ENCODE measurements at regions not wholly inside any gene's neighbourhood (a gene's known extent, or its start where the extent isn't known, plus 50 kb on each side); places are given as distances from the start of the nearest gene placed in this dataset.

GRCh38 chr15:94791008-94791407 lies 559.6 kb downstream of the MCTP2 start:
- no peaks in the 10 kb centered on the region for H4K20me1 ChIP-seq (ENCODE audit: control insufficient read depth, insufficient read depth, low read depth, low read length)

DNA sequence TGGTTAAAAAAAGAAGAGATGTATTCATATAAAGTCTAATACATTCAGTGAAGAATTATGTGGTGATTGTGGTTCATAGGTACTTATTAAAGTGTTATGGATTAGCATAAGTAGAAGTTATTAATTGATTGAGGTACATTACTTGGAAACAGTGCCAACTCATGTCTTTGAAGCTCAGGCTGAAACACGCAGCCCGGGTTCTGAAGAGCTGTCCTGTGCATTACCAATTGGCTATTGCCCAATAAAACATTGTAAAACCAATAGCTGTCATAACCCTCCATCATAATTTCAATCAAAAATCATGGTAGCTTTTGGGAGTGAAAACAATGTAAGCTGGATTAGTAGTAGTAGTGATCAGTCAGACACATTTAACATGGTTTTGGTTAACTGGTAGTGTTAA lies 560.1 kb downstream of the MCTP2 start:
- Histone ChIP-seq H3F3A (ENCODE audit: control insufficient read depth, insufficient read depth) (no peaks in the 10 kb centered on the region), H3K79me2 (ENCODE audit: control insufficient read depth, low read length) (no peaks in the 10 kb centered on the region), H3K4me3 (ENCODE audit: low read length) (no peak overlapping the region), H3K4me2 (ENCODE audit: low read length) (no peak overlapping the region), H3K27me3 (ENCODE audit: control insufficient read depth, low read length) (no peaks in the 10 kb centered on the region), H3K9me2 (replicated peaks; ENCODE audit: control insufficient read depth, low read length) (no peaks in the 10 kb centered on the region), H3K4me1 (ENCODE audit: control insufficient read depth, low read length) (no peaks in the 10 kb centered on the region), H4K20me1 (ENCODE audit: control insufficient read depth, insufficient read depth, low read depth, low read length) (no peaks in the 10 kb centered on the region), H3K9me3 (ENCODE audit: control insufficient read depth, insufficient read depth, low read length) (no peaks in the 10 kb centered on the region), H3K36me3 (ENCODE audit: control insufficient read depth, low read length) (no peaks in the 10 kb centered on the region), H3K27ac (ENCODE audit: low read depth, low read length) (no peak overlapping the region)
- TF ChIP-seq, protein P1, sequence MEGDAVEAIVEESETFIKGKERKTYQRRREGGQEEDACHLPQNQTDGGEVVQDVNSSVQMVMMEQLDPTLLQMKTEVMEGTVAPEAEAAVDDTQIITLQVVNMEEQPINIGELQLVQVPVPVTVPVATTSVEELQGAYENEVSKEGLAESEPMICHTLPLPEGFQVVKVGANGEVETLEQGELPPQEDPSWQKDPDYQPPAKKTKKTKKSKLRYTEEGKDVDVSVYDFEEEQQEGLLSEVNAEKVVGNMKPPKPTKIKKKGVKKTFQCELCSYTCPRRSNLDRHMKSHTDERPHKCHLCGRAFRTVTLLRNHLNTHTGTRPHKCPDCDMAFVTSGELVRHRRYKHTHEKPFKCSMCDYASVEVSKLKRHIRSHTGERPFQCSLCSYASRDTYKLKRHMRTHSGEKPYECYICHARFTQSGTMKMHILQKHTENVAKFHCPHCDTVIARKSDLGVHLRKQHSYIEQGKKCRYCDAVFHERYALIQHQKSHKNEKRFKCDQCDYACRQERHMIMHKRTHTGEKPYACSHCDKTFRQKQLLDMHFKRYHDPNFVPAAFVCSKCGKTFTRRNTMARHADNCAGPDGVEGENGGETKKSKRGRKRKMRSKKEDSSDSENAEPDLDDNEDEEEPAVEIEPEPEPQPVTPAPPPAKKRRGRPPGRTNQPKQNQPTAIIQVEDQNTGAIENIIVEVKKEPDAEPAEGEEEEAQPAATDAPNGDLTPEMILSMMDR (IDR thresholded peaks at IDR 0.05; ENCODE audit: low read depth, low read length, poor library complexity, severe bottlenecking), result no peak
- TF ChIP-seq EZH2phosphoT487 (IDR thresholded peaks at IDR 0.05; ENCODE audit: borderline replicate concordance, low read length), result no peak

More at GRCh38 chr15:94791008-94791407, 559.6 kb downstream of the MCTP2 start:
- Histone ChIP-seq H3F3A (ENCODE audit: control insufficient read depth, insufficient read depth) (no peaks in the 10 kb centered on the region), H3K79me2 (ENCODE audit: control insufficient read depth, low read length) (no peaks in the 10 kb centered on the region), H3K9me3 (ENCODE audit: control insufficient read depth, insufficient read depth, low read length) (no peaks in the 10 kb centered on the region), H3K4me3 (ENCODE audit: low read length) (no peak overlapping the region), H3K27ac (ENCODE audit: low read depth, low read length) (no peak overlapping the region), H3K27me3 (ENCODE audit: control insufficient read depth, low read length) (no peaks in the 10 kb centered on the region), H3K9me2 (replicated peaks; ENCODE audit: control insufficient read depth, low read length) (no peaks in the 10 kb centered on the region), H3K4me1 (ENCODE audit: control insufficient read depth, low read length) (no peaks in the 10 kb centered on the region), H3K4me2 (ENCODE audit: low read length) (no peak overlapping the region), H3K36me3 (ENCODE audit: control insufficient read depth, low read length) (no peaks in the 10 kb centered on the region)
- TF ChIP-seq, protein P1 (IDR thresholded peaks at IDR 0.05; ENCODE audit: low read depth, low read length, poor library complexity, severe bottlenecking), result no peak
- no peak for TF ChIP-seq EZH2phosphoT487 (IDR thresholded peaks at IDR 0.05; ENCODE audit: borderline replicate concordance, low read length)

DNA sequence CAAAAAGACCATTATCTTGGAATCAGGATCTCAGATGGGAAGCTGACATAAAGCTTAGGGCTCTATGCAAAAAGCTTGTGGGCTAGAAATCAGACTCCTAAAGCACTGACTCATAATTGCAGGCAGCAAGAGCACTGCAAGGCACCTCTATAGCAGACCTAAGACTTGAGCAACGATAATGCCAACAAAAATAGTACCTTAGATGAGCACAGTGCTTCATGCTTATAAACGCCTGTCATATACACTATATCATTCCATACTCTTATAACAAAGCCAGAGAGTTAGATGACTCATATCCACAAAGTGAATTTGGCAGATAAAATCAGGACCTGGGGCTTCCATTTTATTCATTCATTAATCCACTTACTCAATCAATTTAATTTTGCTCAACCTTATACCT lies 560.8 kb downstream of the MCTP2 start:
- H3K27ac ChIP-seq (ENCODE audit: low read depth, low read length), result no peak overlapping the region
- no peak overlapping the region for H3K4me3 ChIP-seq (ENCODE audit: low read length)
- H4K20me1 ChIP-seq (ENCODE audit: control insufficient read depth, insufficient read depth, low read depth, low read length), result no peaks in the 10 kb centered on the region

More for the DNA sequence above, 560.8 kb downstream of the MCTP2 start:
- Histone ChIP-seq H3F3A (ENCODE audit: control insufficient read depth, insufficient read depth) (no peaks in the 10 kb centered on the region), H3K4me2 (ENCODE audit: low read length) (no peak overlapping the region), H3K79me2 (ENCODE audit: control insufficient read depth, low read length) (no peaks in the 10 kb centered on the region), H3K4me1 (ENCODE audit: control insufficient read depth, low read length) (no peaks in the 10 kb centered on the region), H3K36me3 (ENCODE audit: control insufficient read depth, low read length) (no peaks in the 10 kb centered on the region), H3K9me2 (replicated peaks; ENCODE audit: control insufficient read depth, low read length) (no peaks in the 10 kb centered on the region), H3K27me3 (ENCODE audit: control insufficient read depth, low read length) (no peaks in the 10 kb centered on the region), H3K9me3 (ENCODE audit: control insufficient read depth, insufficient read depth, low read length) (no peaks in the 10 kb centered on the region)
- TF ChIP-seq, protein P1 (IDR thresholded peaks at IDR 0.05; ENCODE audit: low read depth, low read length, poor library complexity, severe bottlenecking), result no peak
- TF ChIP-seq EZH2phosphoT487 (IDR thresholded peaks at IDR 0.05; ENCODE audit: borderline replicate concordance, low read length), result no peak

Data from DOHH2 (cell line).